PFSK-1 (cell line): ENCODE measurements at regions not wholly inside any gene's neighbourhood (a gene's known extent, or its start where the extent isn't known, plus 50 kb on each side); places are given as distances from the start of the nearest gene placed in this dataset.

Experiments
- FOXP2 ChIP-seq: optimal IDR thresholded peaks from 2 replicates; pipeline ENCODE3; 2011; ENCODE audit warnings: borderline replicate concordance, control low read depth, inconsistent platforms; ENCODE audit not compliant: insufficient read depth; ENCODE audit errors: extremely low read length, extremely low read depth
- POLR2AphosphoS5 ChIP-seq: IDR thresholded peaks from 2 replicates; pipeline ENCODE4 v1.6.1; 2012; ENCODE audit warnings: low read depth, mild to moderate bottlenecking, control low read depth, low read length, moderate library complexity
- SIN3A ChIP-seq: IDR thresholded peaks from 2 replicates; pipeline ENCODE4 v1.6.1; 2012; ENCODE audit warnings: mild to moderate bottlenecking, low read length, moderate library complexity, borderline replicate concordance; ENCODE audit not compliant: insufficient read depth
- TAF1 ChIP-seq: IDR thresholded peaks from 2 replicates; pipeline ENCODE4 v1.6.1; 2012; ENCODE audit warnings: low read length, control low read depth, borderline replicate concordance; ENCODE audit not compliant: insufficient read depth
- TF ChIP-seq, protein P1 (sequence below), 2 experiments: IDR thresholded peaks; 2 replicates each; pipeline versions ENCODE4 v1.6.1 to v1.8.0; 2011 to 2012; ENCODE audit warnings: low read depth in 2 of 2, low read length in 2 of 2, control low read depth in 1 of 2, inconsistent platforms in 1 of 2, mild to moderate bottlenecking in 1 of 2, moderate library complexity in 1 of 2; ENCODE audit not compliant: insufficient read depth in 1 of 2

DNA sequence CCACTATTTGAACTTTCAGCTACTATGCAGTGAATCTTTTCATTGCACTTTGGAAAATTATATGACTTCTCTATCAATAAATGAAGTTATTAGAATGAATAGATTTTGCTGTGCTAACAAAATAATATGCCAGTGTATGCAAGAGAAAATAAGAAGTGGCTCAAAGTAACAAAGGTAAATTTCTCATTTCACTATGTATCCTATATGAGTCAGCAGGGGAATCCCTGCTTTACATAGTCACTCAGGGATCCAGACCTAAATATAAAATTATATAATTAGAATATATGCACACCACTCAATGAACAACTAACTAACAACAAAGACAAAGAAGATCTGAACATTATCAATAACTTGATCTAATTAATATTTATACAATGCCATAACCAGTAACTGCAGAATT is 390.8 kb upstream of the IRAK1BP1 start:
- TF ChIP-seq POLR2AphosphoS5 (no peak), TAF1 (no peak), SIN3A (no peak), FOXP2 (no peak)
- TF ChIP-seq, protein P1, sequence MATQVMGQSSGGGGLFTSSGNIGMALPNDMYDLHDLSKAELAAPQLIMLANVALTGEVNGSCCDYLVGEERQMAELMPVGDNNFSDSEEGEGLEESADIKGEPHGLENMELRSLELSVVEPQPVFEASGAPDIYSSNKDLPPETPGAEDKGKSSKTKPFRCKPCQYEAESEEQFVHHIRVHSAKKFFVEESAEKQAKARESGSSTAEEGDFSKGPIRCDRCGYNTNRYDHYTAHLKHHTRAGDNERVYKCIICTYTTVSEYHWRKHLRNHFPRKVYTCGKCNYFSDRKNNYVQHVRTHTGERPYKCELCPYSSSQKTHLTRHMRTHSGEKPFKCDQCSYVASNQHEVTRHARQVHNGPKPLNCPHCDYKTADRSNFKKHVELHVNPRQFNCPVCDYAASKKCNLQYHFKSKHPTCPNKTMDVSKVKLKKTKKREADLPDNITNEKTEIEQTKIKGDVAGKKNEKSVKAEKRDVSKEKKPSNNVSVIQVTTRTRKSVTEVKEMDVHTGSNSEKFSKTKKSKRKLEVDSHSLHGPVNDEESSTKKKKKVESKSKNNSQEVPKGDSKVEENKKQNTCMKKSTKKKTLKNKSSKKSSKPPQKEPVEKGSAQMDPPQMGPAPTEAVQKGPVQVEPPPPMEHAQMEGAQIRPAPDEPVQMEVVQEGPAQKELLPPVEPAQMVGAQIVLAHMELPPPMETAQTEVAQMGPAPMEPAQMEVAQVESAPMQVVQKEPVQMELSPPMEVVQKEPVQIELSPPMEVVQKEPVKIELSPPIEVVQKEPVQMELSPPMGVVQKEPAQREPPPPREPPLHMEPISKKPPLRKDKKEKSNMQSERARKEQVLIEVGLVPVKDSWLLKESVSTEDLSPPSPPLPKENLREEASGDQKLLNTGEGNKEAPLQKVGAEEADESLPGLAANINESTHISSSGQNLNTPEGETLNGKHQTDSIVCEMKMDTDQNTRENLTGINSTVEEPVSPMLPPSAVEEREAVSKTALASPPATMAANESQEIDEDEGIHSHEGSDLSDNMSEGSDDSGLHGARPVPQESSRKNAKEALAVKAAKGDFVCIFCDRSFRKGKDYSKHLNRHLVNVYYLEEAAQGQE (IDR thresholded peaks at IDR 0.05; ENCODE audit: insufficient read depth in 1 of 2, low read depth in 2 of 2, low read length in 2 of 2), result no peak

DNA sequence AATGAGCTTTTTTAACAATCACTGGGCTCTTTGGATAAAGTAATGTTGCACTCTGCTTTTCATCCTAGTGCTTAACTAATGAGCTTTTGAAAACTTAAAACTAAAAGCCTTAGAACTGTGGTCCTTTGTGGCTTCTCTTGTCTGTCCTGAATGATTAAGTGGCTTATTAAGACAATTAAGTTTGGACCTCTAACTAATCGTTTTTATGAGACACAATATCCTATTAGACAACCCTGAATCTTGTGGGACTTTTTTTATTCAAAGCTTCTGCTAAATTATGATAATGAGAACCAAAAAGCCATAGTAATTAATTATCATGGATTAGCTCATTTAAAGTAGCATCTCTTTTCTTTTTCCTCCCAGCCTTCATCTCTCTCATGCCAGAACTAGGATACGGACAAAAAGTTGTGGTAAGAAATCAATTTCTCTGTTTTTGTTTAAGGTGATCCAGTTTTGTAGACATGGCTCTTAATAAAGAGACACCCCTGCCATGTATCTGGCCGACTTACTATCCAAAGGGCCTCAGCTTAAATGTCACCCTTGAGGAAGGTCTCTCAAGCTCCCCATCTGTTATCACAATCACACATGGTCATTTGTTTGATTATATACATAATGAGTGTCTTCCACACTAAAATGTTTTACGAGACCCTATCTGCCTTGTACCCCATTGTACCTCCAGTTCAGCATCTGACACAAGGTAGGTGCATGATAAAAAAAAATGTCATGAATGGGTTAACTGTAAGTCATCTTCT is 384.4 kb upstream of the IRAK1BP1 start:
- TF ChIP-seq FOXP2, result no peak
- TF ChIP-seq, protein P1 (IDR thresholded peaks at IDR 0.05; ENCODE audit: insufficient read depth in 1 of 2, low read depth in 2 of 2, low read length in 2 of 2), result no peak
- TF ChIP-seq SIN3A, result no peak
- TF ChIP-seq POLR2AphosphoS5, result no peak
- no peak for TF ChIP-seq TAF1

DNA sequence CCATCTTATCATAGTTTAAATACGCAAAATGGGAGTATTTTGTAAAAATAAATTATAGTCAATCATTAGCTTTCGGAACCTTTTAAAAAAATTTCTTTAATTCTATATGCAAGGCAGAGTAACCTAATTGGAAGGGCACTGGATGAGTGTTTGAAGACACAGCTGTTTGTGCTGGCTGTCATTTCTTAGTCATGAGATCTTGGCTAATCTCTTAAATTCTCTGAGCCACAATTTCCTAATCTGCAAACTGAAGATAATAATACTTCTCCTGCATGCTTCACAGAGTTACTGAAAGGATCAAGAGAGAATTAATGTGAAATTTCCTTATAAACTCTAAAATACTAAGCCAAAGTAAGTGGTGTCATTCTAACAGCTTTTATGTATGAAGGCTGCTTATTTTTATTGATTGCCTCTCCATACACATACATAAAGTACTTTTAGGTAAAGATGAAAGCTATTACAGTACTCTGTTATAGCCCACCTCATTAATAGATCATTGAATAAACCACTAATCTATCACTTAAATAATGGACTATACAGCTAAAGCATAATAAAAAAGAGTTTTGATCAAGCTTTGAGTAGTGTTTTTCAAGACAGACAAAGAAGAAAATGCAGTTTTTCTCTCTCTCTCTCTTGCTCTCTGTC is 383.7 kb upstream of the IRAK1BP1 start:
- TF ChIP-seq, protein P1 (IDR thresholded peaks at IDR 0.05; ENCODE audit: insufficient read depth in 1 of 2, low read depth in 2 of 2, low read length in 2 of 2), result no peak
- TF ChIP-seq TAF1 (no peak), FOXP2 (no peak), SIN3A (no peak), POLR2AphosphoS5 (no peak)

DNA sequence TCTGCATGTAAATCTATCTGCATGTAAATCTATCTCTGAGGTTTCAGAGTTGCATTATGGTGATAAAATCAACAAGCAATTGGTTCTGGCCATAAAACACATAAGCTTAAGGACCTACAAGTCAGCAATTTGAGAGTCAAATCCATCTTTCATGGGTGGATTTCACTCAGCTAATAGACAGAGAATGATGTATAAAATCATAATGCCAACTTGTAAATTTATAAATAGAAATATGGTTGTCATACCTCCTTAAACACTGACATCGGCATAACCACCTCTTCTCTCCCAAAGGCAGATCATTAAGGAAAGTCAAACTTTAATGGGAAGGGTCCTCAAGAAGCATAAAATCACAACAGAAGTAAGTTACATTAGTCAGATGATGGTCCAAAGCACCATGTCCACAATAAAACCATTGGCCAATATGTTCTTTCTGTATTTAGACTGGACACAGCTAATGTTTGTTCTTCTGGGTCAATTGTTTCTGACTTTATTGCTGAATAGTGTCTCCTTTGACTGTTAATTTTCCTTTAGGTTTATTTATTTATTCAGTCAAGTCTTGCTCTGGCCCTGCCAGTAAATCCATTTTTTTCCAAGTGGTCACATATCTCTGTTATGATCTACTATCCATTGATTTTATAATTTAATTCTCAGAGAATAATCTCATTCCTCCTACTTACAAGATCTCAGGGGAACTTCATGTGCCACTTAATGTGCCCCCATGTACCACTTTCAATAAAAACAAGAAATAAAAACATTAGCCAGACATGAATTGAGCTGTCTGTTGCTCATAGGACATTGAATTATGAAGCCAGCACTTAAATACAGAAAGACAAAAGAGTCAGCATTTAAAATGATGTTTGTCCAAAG is 382.9 kb upstream of the IRAK1BP1 start:
- TF ChIP-seq POLR2AphosphoS5 (no peak), TAF1 (no peak), FOXP2 (no peak), SIN3A (no peak)
- TF ChIP-seq, protein P1 (IDR thresholded peaks at IDR 0.05; ENCODE audit: insufficient read depth in 1 of 2, low read depth in 2 of 2, low read length in 2 of 2), result no peak
